ENCODE measurements at regions not wholly inside any gene's neighbourhood (a gene's known extent, or its start where the extent isn't known, plus 50 kb on each side); places are given as distances from the start of the nearest gene placed in this dataset.

- no peak for DNase-seq (ENCODE audit: low read depth)
- no peak overlapping the region for H3K4me3 ChIP-seq (ENCODE audit: low read length)
- no peak for TF ChIP-seq CTCF (conservative IDR thresholded peaks at IDR 0.05; ENCODE audit: low read depth, low read length)
Observed at GRCh38 chr5:54838843-54839242, 146.6 kb downstream of the ESM1 start.

- TF ChIP-seq CTCF (conservative IDR thresholded peaks at IDR 0.05; ENCODE audit: low read depth, low read length): no peak
- H3K4me3 ChIP-seq (ENCODE audit: low read length): no peak overlapping the region
- no peak for DNase-seq (ENCODE audit: low read depth)
Observed at GRCh38 chr5:54837981-54838380, 147.4 kb downstream of the ESM1 start.

- DNase-seq (ENCODE audit: low read depth): no peak
- no peak for TF ChIP-seq CTCF (conservative IDR thresholded peaks at IDR 0.05; ENCODE audit: low read depth, low read length)
- H3K4me3 ChIP-seq (ENCODE audit: low read length): no peak overlapping the region
Observed at GRCh38 chr5:54837093-54837492, 148.3 kb downstream of the ESM1 start.

GRCh38 chr5:54835647-54836046, 149.7 kb downstream of the ESM1 start:
- no peak overlapping the region for H3K4me3 ChIP-seq (ENCODE audit: low read length)
- no peak for TF ChIP-seq CTCF (conservative IDR thresholded peaks at IDR 0.05; ENCODE audit: low read depth, low read length)
- DNase-seq (ENCODE audit: low read depth): peak; percentile 32

- H3K4me3 ChIP-seq (ENCODE audit: low read length): no peak overlapping the region
- no peak for TF ChIP-seq CTCF (conservative IDR thresholded peaks at IDR 0.05; ENCODE audit: low read depth, low read length)
- DNase-seq (ENCODE audit: low read depth): no peak
Observed at GRCh38 chr5:54834121-54834842, 151.1 kb downstream of the ESM1 start.

GRCh38 chr5:54833590-54833989, 151.8 kb downstream of the ESM1 start:
- no peak overlapping the region for H3K4me3 ChIP-seq (ENCODE audit: low read length)
- TF ChIP-seq CTCF (conservative IDR thresholded peaks at IDR 0.05; ENCODE audit: low read depth, low read length): no peak
- DNase-seq (ENCODE audit: low read depth): no peak

GRCh38 chr5:54832858-54833257, 152.5 kb downstream of the ESM1 start:
- TF ChIP-seq CTCF (conservative IDR thresholded peaks at IDR 0.05; ENCODE audit: low read depth, low read length): no peak
- no peak for DNase-seq (ENCODE audit: low read depth)
- no peak overlapping the region for H3K4me3 ChIP-seq (ENCODE audit: low read length)

Measured in retinal pigment epithelial cell (primary cell).